ENCODE measurements at regions not wholly inside any gene's neighbourhood (a gene's known extent, or its start where the extent isn't known, plus 50 kb on each side); places are given as distances from the start of the nearest gene placed in this dataset.
"Not testable (repeated sequence)": the region's sequence is repeated elsewhere in the genome, so short reads cannot be mapped to it uniquely, and the experiment has no call there.

GRCh38 chrX:40891798-40892197 lies 156.5 kb upstream of the MED14 start:
- no peak for DNase-seq (ENCODE audit: low spot score)

- no peak for DNase-seq (ENCODE audit: low spot score)
Observed at GRCh38 chrX:40893251-40893910, 158.0 kb upstream of the MED14 start.

GRCh38 chrX:40895246-40895645 lies 159.9 kb upstream of the MED14 start:
- DNase-seq (ENCODE audit: low spot score), result no peak

- no peak for DNase-seq (ENCODE audit: low spot score)
Observed at GRCh38 chrX:40897718-40898270, 162.5 kb upstream of the MED14 start.

- DNase-seq (ENCODE audit: low spot score), result not testable (repeated sequence)
Observed at GRCh38 chrX:40904739-40905138, 169.4 kb upstream of the MED14 start.

GRCh38 chrX:40908026-40908425 lies 172.7 kb upstream of the MED14 start:
- no peak for DNase-seq (ENCODE audit: low spot score)

GRCh38 chrX:40908857-40909475 lies 173.6 kb upstream of the MED14 start:
- no peak for DNase-seq (ENCODE audit: low spot score)

- DNase-seq (ENCODE audit: low spot score), result no peak
Observed at GRCh38 chrX:40912166-40912565, 173.1 kb upstream of the USP9X start.

GRCh38 chrX:40912576-40912975 lies 172.7 kb upstream of the USP9X start:
- no peak for DNase-seq (ENCODE audit: low spot score)

- no peak for DNase-seq (ENCODE audit: low spot score)
Observed at GRCh38 chrX:40920351-40920750, 164.9 kb upstream of the USP9X start.

- DNase-seq (ENCODE audit: low spot score), result peak; percentile 38
Observed at GRCh38 chrX:40922307-40922706, 162.9 kb upstream of the USP9X start.

GRCh38 chrX:40926739-40927427 lies 158.4 kb upstream of the USP9X start:
- DNase-seq (ENCODE audit: low spot score), result not testable (repeated sequence)

GRCh38 chrX:40928076-40928475 lies 157.2 kb upstream of the USP9X start:
- DNase-seq (ENCODE audit: low spot score), result no peak

GRCh38 chrX:40931921-40932320 lies 153.3 kb upstream of the USP9X start:
- DNase-seq (ENCODE audit: low spot score), result no peak

GRCh38 chrX:40933132-40933705 lies 152.0 kb upstream of the USP9X start:
- DNase-seq (ENCODE audit: low spot score), result no peak

GRCh38 chrX:40933706-40934425 lies 151.4 kb upstream of the USP9X start:
- no peak for DNase-seq (ENCODE audit: low spot score)

GRCh38 chrX:40936827-40937226 lies 148.4 kb upstream of the USP9X start:
- DNase-seq (ENCODE audit: low spot score), result no peak

GRCh38 chrX:40938423-40938822 lies 146.8 kb upstream of the USP9X start:
- no peak for DNase-seq (ENCODE audit: low spot score)

- DNase-seq (ENCODE audit: low spot score), result no peak
Observed at GRCh38 chrX:40943093-40943641, 142.1 kb upstream of the USP9X start.

- peak; percentile 35 for DNase-seq (ENCODE audit: low spot score)
Observed at GRCh38 chrX:40945361-40945713, 139.9 kb upstream of the USP9X start.

GRCh38 chrX:40947276-40947675 lies 138.0 kb upstream of the USP9X start:
- no peak for DNase-seq (ENCODE audit: low spot score)

- no peak for DNase-seq (ENCODE audit: low spot score)
Observed at GRCh38 chrX:40949071-40949470, 136.2 kb upstream of the USP9X start.
